Neural progenitor cell (in vitro differentiated cells): ENCODE measurements at regions not wholly inside any gene's neighbourhood (a gene's known extent, or its start where the extent isn't known, plus 50 kb on each side); places are given as distances from the start of the nearest gene placed in this dataset.

Experiments
- CTCF ChIP-seq: fragments of 200-600 bp; sonication (generic); IDR thresholded peaks from 2 replicates; pipeline ENCODE4 v1.5.1; 2017; ENCODE audit warnings: antibody characterized with exemption, mild to moderate bottlenecking
- EZH2 ChIP-seq: fragments of 200-600 bp; sonication (generic); IDR thresholded peaks from 2 replicates; pipeline ENCODE4 v1.6.1; 2017; ENCODE audit warnings: antibody characterized with exemption, mild to moderate bottlenecking, moderate library complexity
- EZH2phosphoT487 ChIP-seq: fragments of 200-600 bp; sonication (generic); IDR thresholded peaks from 2 replicates; pipeline ENCODE4 v1.6.1; 2017; ENCODE audit warnings: antibody characterized with exemption

- TF ChIP-seq CTCF (no peak), EZH2phosphoT487 (no peak), EZH2 (no peak)
Observed at GRCh38 chr17:63333869-63334268, 112.2 kb downstream of the CYB561 start.
